ENCODE measurements at regions not wholly inside any gene's neighbourhood (a gene's known extent, or its start where the extent isn't known, plus 50 kb on each side); places are given as distances from the start of the nearest gene placed in this dataset.

GRCh38 chr9:7229571-7229970, 471.8 kb downstream of the KDM4C start:
- Histone ChIP-seq H3K4me1 (ENCODE audit: low read depth, poor library complexity, severe bottlenecking) (no peaks in the 10 kb centered on the region), H3K79me2 (ENCODE audit: insufficient read depth, low read depth) (no peaks in the 10 kb centered on the region), H3K9ac (no peak overlapping the region), H3K4me3 (IDR thresholded peaks at IDR 0.05; ENCODE audit: insufficient read depth, low read depth, low read length) (no peak overlapping the region), H4K20me1 (ENCODE audit: insufficient read depth) (no peaks in the 10 kb centered on the region), H3K27ac (no peak overlapping the region), H3K36me3 (ENCODE audit: insufficient read depth) (no peaks in the 10 kb centered on the region), H2AFZ (ENCODE audit: low read depth) (no peak overlapping the region), H3K27me3 (ENCODE audit: insufficient read depth, low read depth) (no peaks in the 10 kb centered on the region), H3K4me2 (no peak overlapping the region)
- TF ChIP-seq, protein P1, sequence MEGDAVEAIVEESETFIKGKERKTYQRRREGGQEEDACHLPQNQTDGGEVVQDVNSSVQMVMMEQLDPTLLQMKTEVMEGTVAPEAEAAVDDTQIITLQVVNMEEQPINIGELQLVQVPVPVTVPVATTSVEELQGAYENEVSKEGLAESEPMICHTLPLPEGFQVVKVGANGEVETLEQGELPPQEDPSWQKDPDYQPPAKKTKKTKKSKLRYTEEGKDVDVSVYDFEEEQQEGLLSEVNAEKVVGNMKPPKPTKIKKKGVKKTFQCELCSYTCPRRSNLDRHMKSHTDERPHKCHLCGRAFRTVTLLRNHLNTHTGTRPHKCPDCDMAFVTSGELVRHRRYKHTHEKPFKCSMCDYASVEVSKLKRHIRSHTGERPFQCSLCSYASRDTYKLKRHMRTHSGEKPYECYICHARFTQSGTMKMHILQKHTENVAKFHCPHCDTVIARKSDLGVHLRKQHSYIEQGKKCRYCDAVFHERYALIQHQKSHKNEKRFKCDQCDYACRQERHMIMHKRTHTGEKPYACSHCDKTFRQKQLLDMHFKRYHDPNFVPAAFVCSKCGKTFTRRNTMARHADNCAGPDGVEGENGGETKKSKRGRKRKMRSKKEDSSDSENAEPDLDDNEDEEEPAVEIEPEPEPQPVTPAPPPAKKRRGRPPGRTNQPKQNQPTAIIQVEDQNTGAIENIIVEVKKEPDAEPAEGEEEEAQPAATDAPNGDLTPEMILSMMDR (conservative IDR thresholded peaks at IDR 0.05; ENCODE audit: low read depth, low read length), result no peak

GRCh38 chr9:7228726-7229125, 471.0 kb downstream of the KDM4C start:
- Histone ChIP-seq H3K9ac (no peak overlapping the region), H3K36me3 (ENCODE audit: insufficient read depth) (no peaks in the 10 kb centered on the region), H3K79me2 (ENCODE audit: insufficient read depth, low read depth) (no peaks in the 10 kb centered on the region), H3K4me2 (no peak overlapping the region), H3K4me3 (IDR thresholded peaks at IDR 0.05; ENCODE audit: insufficient read depth, low read depth, low read length) (no peak overlapping the region), H3K27me3 (ENCODE audit: insufficient read depth, low read depth) (no peaks in the 10 kb centered on the region), H4K20me1 (ENCODE audit: insufficient read depth) (no peaks in the 10 kb centered on the region), H2AFZ (ENCODE audit: low read depth) (no peak overlapping the region), H3K4me1 (ENCODE audit: low read depth, poor library complexity, severe bottlenecking) (no peaks in the 10 kb centered on the region), H3K27ac (no peak overlapping the region)
- TF ChIP-seq, protein P1 (conservative IDR thresholded peaks at IDR 0.05; ENCODE audit: low read depth, low read length), result no peak

DNA sequence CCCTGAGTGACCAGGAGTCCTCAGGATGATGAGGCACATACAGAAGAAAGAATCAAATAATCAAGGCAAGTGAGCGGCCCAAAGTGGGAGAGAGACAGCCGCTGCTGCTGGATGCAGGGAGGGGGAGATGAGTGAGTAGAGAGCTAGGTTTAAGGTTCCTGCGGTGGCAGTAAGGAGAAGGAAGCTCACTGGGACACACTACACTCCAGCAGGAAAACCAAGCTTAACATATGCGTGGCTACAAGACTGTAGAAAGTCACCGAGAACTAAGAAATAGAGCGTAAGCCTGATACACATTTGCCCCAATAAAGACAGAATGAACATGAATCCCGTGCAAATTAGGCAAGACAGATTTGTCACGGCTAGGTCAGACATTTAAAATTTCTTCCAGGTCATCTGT, 470.2 kb downstream of the KDM4C start:
- Histone ChIP-seq H4K20me1 (ENCODE audit: insufficient read depth) (no peaks in the 10 kb centered on the region), H3K4me3 (IDR thresholded peaks at IDR 0.05; ENCODE audit: insufficient read depth, low read depth, low read length) (no peak overlapping the region), H3K27me3 (ENCODE audit: insufficient read depth, low read depth) (no peaks in the 10 kb centered on the region), H3K27ac (no peak overlapping the region), H3K9ac (no peak overlapping the region), H3K4me1 (ENCODE audit: low read depth, poor library complexity, severe bottlenecking) (no peaks in the 10 kb centered on the region), H3K79me2 (ENCODE audit: insufficient read depth, low read depth) (no peaks in the 10 kb centered on the region), H2AFZ (ENCODE audit: low read depth) (no peak overlapping the region), H3K4me2 (no peak overlapping the region), H3K36me3 (ENCODE audit: insufficient read depth) (no peaks in the 10 kb centered on the region)
- TF ChIP-seq, protein P1 (conservative IDR thresholded peaks at IDR 0.05; ENCODE audit: low read depth, low read length), result no peak

- no peak overlapping the region for H2AFZ ChIP-seq (ENCODE audit: low read depth)
- H3K79me2 ChIP-seq (ENCODE audit: insufficient read depth, low read depth), result no peaks in the 10 kb centered on the region
- no peaks in the 10 kb centered on the region for H3K27me3 ChIP-seq (ENCODE audit: insufficient read depth, low read depth)
- H3K9ac ChIP-seq, result no peak overlapping the region
- H3K4me3 ChIP-seq (IDR thresholded peaks at IDR 0.05; ENCODE audit: insufficient read depth, low read depth, low read length), result no peak overlapping the region
- H3K36me3 ChIP-seq (ENCODE audit: insufficient read depth), result no peaks in the 10 kb centered on the region
- no peaks in the 10 kb centered on the region for H3K4me1 ChIP-seq (ENCODE audit: low read depth, poor library complexity, severe bottlenecking)
- TF ChIP-seq, protein P1 (conservative IDR thresholded peaks at IDR 0.05; ENCODE audit: low read depth, low read length), result no peak
- H4K20me1 ChIP-seq (ENCODE audit: insufficient read depth), result no peaks in the 10 kb centered on the region
- no peak overlapping the region for H3K4me2 ChIP-seq
- no peak overlapping the region for H3K27ac ChIP-seq
Observed at GRCh38 chr9:7226007-7226640, 468.4 kb downstream of the KDM4C start.

Measured in KMS-11 (cell line).